ENCODE measurements at regions not wholly inside any gene's neighbourhood (a gene's known extent, or its start where the extent isn't known, plus 50 kb on each side); places are given as distances from the start of the nearest gene placed in this dataset.

DNA sequence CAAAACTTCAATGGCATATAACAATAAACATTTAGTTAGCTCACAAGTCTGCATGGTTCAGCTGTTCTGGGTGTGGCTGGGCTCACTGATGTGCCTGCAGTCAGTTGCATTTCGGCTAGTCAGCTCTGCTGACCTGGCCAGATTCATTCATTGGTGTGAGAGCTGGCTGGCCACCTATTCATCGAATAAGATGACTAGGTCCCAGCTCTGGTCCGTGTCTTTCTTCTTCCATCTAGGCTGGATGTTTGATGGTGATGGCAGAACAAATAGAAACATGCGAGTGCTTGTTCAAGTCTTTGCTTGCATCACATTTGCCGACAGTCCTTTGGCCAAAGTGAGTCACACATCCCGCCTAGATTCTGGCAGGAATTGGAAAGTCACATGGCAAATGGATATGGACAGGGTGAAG, 203.3 kb upstream of the CRY1 start:
- TF ChIP-seq, protein P1, sequence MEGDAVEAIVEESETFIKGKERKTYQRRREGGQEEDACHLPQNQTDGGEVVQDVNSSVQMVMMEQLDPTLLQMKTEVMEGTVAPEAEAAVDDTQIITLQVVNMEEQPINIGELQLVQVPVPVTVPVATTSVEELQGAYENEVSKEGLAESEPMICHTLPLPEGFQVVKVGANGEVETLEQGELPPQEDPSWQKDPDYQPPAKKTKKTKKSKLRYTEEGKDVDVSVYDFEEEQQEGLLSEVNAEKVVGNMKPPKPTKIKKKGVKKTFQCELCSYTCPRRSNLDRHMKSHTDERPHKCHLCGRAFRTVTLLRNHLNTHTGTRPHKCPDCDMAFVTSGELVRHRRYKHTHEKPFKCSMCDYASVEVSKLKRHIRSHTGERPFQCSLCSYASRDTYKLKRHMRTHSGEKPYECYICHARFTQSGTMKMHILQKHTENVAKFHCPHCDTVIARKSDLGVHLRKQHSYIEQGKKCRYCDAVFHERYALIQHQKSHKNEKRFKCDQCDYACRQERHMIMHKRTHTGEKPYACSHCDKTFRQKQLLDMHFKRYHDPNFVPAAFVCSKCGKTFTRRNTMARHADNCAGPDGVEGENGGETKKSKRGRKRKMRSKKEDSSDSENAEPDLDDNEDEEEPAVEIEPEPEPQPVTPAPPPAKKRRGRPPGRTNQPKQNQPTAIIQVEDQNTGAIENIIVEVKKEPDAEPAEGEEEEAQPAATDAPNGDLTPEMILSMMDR (IDR thresholded peaks at IDR 0.05; ENCODE audit: poor library complexity) = no peak
- TF ChIP-seq EZH2 (IDR thresholded peaks at IDR 0.05; ENCODE audit: borderline replicate concordance) = no peak
